H1 (cell line): ENCODE measurements at regions not wholly inside any gene's neighbourhood (a gene's known extent, or its start where the extent isn't known, plus 50 kb on each side); places are given as distances from the start of the nearest gene placed in this dataset.

Experiments
- ASH2L ChIP-seq: fragments of 200-600, 300-600 bp; sonication (generic); IDR thresholded peaks from one replicate; pipeline ENCODE4 v1.7.1; 2017; ENCODE audit warnings: low read length
- CHD2 ChIP-seq: IDR thresholded peaks from 2 replicates; pipeline ENCODE4 v1.6.1; 2012; ENCODE audit warnings: low read length, improper control_type of control experiment
- CHD7 ChIP-seq: fragments of 300-600 bp; sonication (generic); IDR thresholded peaks from 2 replicates; pipeline ENCODE4 v1.7.1; 2012; ENCODE audit warnings: low read length, moderate library complexity, mild to moderate bottlenecking, inconsistent platforms; ENCODE audit not compliant: insufficient replicate concordance
- HDAC2 ChIP-seq, 2 experiments: fragments of 300-600 bp in 1 of 2; sonication (generic) in 1 of 2; IDR thresholded peaks; 2 replicates each; pipeline ENCODE4 v1.6.1; 2011 to 2012; ENCODE audit warnings: low read depth in 2 of 2, low read length in 2 of 2, mild to moderate bottlenecking in 2 of 2, moderate library complexity in 2 of 2, borderline replicate concordance in 1 of 2, inconsistent platforms in 1 of 2
- HDAC6 ChIP-seq: IDR thresholded peaks from one replicate; pipeline ENCODE4 v1.7.1; 2012; ENCODE audit warnings: low read depth, mild to moderate bottlenecking, inconsistent platforms, low read length, moderate library complexity
- JUND ChIP-seq: IDR thresholded peaks from 2 replicates; pipeline ENCODE4 v1.6.1; 2011; ENCODE audit warnings: mild to moderate bottlenecking, improper control_type of control experiment, low read length
- RAD21 ChIP-seq, 2 experiments: IDR thresholded peaks in 1 of 2; conservative IDR thresholded peaks in 1 of 2; 2 replicates each; pipeline ENCODE4 v1.6.1; 2011; ENCODE audit warnings: low read depth in 2 of 2, low read length in 2 of 2, improper control_type of control experiment in 1 of 2, inconsistent platforms in 1 of 2, mild to moderate bottlenecking in 1 of 2, moderate library complexity in 1 of 2
- SUZ12 ChIP-seq: fragments of 200-600 bp; sonication (generic); IDR thresholded peaks from 2 replicates; pipeline ENCODE4 v1.6.1; 2012; ENCODE audit warnings: mild to moderate bottlenecking, inconsistent platforms, low read length, moderate library complexity, mixed read lengths
- YY1 ChIP-seq: IDR thresholded peaks from 2 replicates; pipeline ENCODE4 v1.6.1; 2011; ENCODE audit warnings: low read depth, mild to moderate bottlenecking, low read length

DNA sequence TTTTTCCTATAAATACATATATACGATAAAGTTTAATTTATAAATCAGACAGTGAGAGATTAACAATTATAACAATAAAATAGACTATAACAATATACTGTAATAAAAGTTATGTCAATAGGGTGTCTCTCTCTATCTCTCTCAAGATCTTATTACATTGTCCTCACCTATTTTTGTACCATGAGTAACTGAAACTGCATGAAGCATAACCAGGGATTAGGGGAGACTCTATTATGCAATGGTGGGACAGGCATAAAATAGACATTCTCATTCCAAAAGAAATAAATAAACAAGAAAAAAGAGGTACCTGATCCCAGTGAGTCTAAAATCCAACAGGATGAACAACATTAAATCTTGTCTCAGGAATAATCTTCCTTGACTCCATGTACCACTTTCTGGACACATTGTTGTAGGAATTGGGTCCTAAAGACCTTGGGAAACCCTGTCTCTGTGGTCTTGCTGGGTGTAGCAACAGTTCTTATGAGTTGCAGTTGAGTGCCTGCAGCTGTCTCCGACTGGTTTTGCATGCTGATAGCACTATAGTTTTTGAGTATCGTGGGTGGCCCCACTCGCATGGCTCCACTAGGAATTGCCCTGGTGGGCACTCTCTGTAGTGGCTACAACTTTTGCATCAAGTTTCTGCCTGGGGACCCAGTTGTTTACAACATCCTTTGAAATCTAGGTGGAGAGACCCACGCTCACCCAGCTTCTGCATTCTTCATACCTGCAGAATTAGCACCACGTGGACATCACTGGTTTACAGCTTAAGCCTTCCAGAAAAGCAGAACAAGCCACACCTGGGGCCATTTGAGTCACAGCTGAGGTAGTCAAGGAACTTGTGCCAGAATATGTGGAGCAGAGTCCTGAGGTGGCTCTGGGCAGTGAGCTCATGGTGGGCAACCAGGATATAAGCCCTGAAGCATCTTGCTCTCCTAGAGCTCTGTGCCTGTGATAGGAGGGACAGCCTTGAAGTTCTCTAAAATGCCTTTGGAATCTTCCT lies 204.7 kb downstream of the KITLG start (continued):
- TF ChIP-seq CHD7 (no peak), RAD21 (IDR thresholded peaks at IDR 0.05 in 1 of 2, conservative IDR thresholded peaks at IDR 0.05 in 1 of 2; ENCODE audit: low read depth in 2 of 2, low read length in 2 of 2) (no peak), SUZ12 (no peak), HDAC6 (no peak), CHD2 (no peak), YY1 (no peak), ASH2L (no peak), JUND (no peak), HDAC2 (IDR thresholded peaks at IDR 0.05; ENCODE audit: borderline replicate concordance in 1 of 2, low read depth in 2 of 2, low read length in 2 of 2) (no peak)
